Choroid plexus epithelial cell (primary cell): ENCODE measurements at regions not wholly inside any gene's neighbourhood (a gene's known extent, or its start where the extent isn't known, plus 50 kb on each side); places are given as distances from the start of the nearest gene placed in this dataset.

ENCODE experiments used
- DNase-seq: peaks from one replicate; pipeline ENCODE4 v3.0.0-alpha.2; 2010; ENCODE audit warnings: low read depth
- H3K4me3 ChIP-seq: 2 replicates; pipeline ENCODE4 v1.5.1; 2011; ENCODE audit warnings: low read depth, mild to moderate bottlenecking, control low read depth, low read length, moderate library complexity
- TF ChIP-seq, protein P1 (sequence below): conservative IDR thresholded peaks from 2 replicates; pipeline ENCODE4 v1.5.1; 2011; ENCODE audit warnings: low read depth, mild to moderate bottlenecking, control low read depth, inconsistent platforms, low read length, moderate library complexity

DNA sequence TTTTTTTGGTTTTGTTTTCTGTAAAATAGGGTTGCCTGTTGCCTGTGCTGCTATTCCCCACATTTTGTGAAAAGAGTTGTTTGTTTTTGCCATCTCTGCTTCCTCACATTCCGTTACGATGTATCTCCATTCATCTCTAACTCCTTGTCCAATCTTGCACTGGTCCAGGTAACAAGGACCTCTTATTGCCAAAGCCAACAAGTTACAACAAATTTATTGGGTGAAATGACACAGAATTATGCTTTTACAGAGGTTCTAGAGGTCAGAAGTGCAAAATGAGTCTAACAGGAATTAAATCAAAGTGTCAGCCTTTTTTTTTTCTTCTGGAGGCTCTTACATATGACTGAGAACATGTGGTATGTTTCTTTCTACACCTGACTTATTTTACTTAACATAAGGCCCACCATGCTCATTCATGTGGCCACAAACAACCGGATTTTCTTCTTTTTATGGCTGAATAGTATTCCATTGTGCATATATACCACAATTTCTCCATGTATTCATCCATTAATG, 787.9 kb upstream of the B3GALT2 start:
- TF ChIP-seq, protein P1, sequence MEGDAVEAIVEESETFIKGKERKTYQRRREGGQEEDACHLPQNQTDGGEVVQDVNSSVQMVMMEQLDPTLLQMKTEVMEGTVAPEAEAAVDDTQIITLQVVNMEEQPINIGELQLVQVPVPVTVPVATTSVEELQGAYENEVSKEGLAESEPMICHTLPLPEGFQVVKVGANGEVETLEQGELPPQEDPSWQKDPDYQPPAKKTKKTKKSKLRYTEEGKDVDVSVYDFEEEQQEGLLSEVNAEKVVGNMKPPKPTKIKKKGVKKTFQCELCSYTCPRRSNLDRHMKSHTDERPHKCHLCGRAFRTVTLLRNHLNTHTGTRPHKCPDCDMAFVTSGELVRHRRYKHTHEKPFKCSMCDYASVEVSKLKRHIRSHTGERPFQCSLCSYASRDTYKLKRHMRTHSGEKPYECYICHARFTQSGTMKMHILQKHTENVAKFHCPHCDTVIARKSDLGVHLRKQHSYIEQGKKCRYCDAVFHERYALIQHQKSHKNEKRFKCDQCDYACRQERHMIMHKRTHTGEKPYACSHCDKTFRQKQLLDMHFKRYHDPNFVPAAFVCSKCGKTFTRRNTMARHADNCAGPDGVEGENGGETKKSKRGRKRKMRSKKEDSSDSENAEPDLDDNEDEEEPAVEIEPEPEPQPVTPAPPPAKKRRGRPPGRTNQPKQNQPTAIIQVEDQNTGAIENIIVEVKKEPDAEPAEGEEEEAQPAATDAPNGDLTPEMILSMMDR = no peak
- H3K4me3 ChIP-seq = no peak overlapping the region
- DNase-seq = no peak

DNA sequence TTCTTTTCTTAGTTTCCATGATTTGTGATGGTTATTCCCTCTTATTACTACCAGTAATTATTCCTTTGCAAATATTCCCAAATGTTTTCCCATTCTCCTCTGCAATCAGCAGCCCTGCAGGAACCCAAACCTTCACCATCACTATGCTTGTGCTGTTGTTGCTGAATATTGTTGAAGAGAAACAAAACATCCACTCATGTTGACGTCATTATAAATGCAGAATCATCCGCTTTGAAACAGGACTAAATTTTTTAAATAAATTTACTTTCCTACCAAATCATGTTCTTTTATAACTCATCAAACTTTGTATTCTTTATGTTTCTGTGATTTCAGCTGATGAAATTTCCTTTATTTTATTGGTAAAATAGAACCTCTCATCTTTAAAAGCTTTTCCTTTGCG, 787.0 kb upstream of the B3GALT2 start:
- H3K4me3 ChIP-seq = no peak overlapping the region
- no peak for DNase-seq
- TF ChIP-seq, protein P1 = no peak

DNA sequence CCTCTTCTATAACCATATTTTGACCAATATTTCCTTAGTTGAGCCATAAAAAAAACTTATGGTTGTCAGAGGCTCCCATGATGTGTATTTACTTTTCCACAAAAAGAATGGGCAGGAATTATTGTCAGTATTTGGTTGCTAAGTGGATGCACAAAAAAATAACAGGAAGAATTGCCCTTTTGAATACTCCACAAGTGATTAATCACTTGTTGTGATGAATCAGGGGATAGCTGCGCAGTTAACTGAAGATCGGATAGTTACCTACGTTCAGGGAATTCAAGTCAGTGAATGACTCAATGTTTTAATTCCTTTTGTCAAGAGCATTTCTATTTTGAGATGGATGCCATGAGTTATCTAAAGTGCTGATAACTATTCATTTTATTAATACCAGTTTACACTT, 785.2 kb upstream of the B3GALT2 start:
- no peak overlapping the region for H3K4me3 ChIP-seq
- TF ChIP-seq, protein P1 = no peak
- DNase-seq = peak; percentile 70

DNA sequence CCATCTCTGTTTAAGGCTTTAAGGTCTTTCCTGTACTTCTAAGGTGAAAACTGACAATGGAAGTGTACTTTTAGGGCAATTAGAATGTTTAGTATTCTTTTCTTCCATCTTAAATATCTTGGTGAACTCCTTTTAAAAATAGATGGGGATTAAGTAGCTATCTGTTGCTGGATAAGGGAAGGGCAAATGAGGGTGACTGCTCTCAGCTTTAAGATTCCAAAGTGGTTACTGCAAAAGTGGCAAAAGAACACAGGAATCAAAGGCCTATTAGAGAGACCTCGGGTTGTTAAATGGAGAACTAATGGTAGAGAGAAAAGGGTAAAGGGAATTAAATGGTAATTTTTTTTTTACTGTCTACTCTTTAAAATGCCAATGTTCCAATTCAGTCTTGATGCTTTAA, 774.1 kb upstream of the B3GALT2 start:
- TF ChIP-seq, protein P1 = no peak

DNA sequence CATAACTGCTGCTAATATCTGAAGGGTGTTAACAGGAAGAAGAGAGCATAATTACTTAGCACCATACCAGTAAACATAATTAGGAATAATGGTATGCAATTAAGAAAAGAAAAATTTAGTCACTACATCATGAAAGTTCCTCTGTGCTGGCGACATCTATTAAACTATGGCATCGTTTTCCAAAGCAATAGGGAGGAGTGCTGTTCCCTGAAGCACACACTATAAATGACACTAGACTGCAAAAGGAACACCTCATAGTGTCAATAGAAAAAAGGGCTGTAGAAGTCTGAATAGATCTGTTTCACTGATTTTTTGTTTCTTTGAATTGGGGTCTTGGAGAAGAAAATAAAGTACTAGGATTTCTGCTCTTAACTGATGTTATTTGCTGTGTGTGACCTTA, 773.6 kb upstream of the B3GALT2 start:
- no peak for DNase-seq
- H3K4me3 ChIP-seq = no peak overlapping the region
- TF ChIP-seq, protein P1 = no peak

More for the DNA sequence above, 774.1 kb upstream of the B3GALT2 start:
- no peak for DNase-seq
- H3K4me3 ChIP-seq = no peak overlapping the region

DNA sequence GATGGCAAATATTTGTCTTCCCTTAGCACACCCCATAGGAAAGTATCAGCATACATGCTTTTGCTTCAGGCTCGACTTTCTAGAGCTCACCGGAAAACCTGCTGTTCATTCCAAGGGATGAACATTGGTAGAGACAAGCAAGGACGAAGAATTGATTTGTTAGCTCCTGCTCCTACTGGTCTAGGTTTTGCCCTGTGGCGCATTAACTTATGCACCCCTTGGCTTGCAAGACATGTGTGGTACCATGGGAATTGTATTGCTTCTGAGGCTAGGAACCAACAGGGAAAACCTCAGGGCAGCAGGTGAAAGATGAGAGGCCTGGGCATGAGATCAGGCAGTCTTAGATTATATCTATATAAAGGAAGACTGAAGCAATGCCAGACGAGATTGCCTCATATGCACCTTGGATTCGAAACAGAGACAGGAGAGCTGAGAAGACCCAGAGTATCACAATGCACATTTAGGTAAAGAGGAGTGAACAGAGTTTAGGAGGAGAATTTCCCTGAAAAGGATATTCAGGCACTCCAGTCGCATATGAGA, 771.2 kb upstream of the B3GALT2 start:
- no peak overlapping the region for H3K4me3 ChIP-seq
- TF ChIP-seq, protein P1 = no peak
- no peak for DNase-seq

DNA sequence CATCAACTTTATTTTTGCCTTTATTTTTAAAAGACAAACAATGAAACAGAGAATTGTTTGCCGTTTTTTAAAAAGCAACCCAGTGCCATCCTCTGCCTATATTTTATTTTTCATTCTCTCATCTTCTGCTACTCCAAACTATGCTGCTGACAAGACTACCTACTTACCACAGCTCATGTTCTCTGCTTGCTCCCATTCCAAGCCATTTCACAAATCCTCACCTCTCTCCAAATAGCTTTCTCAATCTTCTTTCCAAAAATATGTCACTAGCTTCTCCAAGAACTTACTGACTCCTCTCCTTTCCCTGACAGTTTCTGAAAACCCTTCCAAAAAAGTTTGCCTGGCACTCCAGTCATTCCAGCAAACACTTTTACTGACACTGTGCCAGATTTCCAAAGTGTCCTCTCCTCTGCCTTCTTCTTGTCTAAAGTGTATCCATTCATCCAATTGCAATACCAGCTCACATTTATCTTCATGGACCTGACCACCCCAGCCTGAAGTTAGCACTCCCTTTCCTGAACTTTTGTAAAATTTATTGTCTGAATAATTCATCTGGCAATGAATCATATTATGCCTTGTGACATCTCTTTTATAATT, 766.5 kb upstream of the B3GALT2 start:
- DNase-seq = no peak
- no peak overlapping the region for H3K4me3 ChIP-seq
- TF ChIP-seq, protein P1 = no peak
